HepG2 (cell line): ENCODE measurements at regions not wholly inside any gene's neighbourhood (a gene's known extent, or its start where the extent isn't known, plus 50 kb on each side); places are given as distances from the start of the nearest gene placed in this dataset.

Source experiments
- ATAC-seq: fragments of 200-7000 bp; cut with Tn5 transposase; 3 replicates; pipeline ENCODE4 v1.9.1; 2020; ENCODE audit warnings: mild to moderate bottlenecking, moderate library complexity
- BruUV-seq: library from RNA; stranded (reverse); fragments of 400-500 nt; replicated peaks from 2 replicates; lab custom pipeline; 2021; lab: Mats Ljungman, UMichigan
- CTCF ChIA-PET: fragments of 300-600 bp; formaldehyde crosslinking; extraction: SDS; loops from one replicate; lab custom pipeline; 2021; ENCODE audit warnings: low total read pairs, inconsistent platforms, low intra/inter-chr PET ratio; lab: Yijun Ruan, JAX
- POLR2A ChIA-PET: fragments of 350-600 bp; sonication (Branson Sonifier 250); formaldehyde crosslinking; loops from one replicate; lab custom pipeline; 2020; ENCODE audit warnings: antibody characterized with exemption, inconsistent platforms; lab: Yijun Ruan, JAX
- DNase-seq: peaks from one replicate; pipeline ENCODE4 v3.0.0-alpha.2; 2015; ENCODE audit warnings: low spot score
- FAIRE-seq: peaks from 3 replicates; lab custom pipeline; 2011; peaks lifted over from hg19 to GRCh38; lab: Jason Lieb, UNC
- H2AFZ ChIP-seq: one replicate; pipeline ENCODE4 v1.6.1; 2011; ENCODE audit warnings: low read length, inconsistent platforms
- H3K27ac ChIP-seq: fragments of 300-600 bp; 3 replicates; pipeline ENCODE4 v1.8.0; 2011; ENCODE audit warnings: mixed run types, mild to moderate bottlenecking, mixed read lengths, low read length, inconsistent platforms; ENCODE audit not compliant: insufficient read depth; ENCODE audit errors: extremely low read length
- H3K27me3 ChIP-seq, 2 experiments: fragments of 200-600 bp in 1 of 2; 2 replicates in 1 of 2; 3 replicates in 1 of 2; pipeline versions ENCODE4 v1.6.0 to v1.8.0; 2011; ENCODE audit warnings: low read length in 2 of 2, mild to moderate bottlenecking in 2 of 2, moderate library complexity in 2 of 2, inconsistent platforms in 1 of 2; ENCODE audit not compliant: insufficient read depth in 2 of 2, control insufficient read depth in 1 of 2
- H3K36me3 ChIP-seq, 2 experiments: fragments of 200-600 bp in 1 of 2; replicated peaks in 1 of 2; 2 replicates in 1 of 2; 3 replicates in 1 of 2; pipeline versions ENCODE4 v1.5.1 to v1.8.0; 2011; ENCODE audit warnings: low read length in 2 of 2, inconsistent platforms in 1 of 2; ENCODE audit not compliant: insufficient read depth in 2 of 2, control insufficient read depth in 1 of 2
- H3K4me1 ChIP-seq: 2 replicates; pipeline ENCODE4 v1.5.1; 2012; ENCODE audit warnings: low read length, inconsistent platforms; ENCODE audit not compliant: insufficient read depth
- H3K4me2 ChIP-seq: 2 replicates; pipeline ENCODE4 v1.6.0; 2011; ENCODE audit warnings: low read depth, low read length, inconsistent platforms
- H3K4me3 ChIP-seq, 3 experiments: fragments of 200-600 bp in 1 of 3; sonication (generic), shearing (Covaris generic) in 1 of 3; replicated peaks in 1 of 3; 2 replicates each; pipeline ENCODE4 v1.5.1; 2011 to 2016; ENCODE audit warnings: low read length in 3 of 3, inconsistent platforms in 2 of 3, low read depth in 2 of 3, mild to moderate bottlenecking in 2 of 3, control low read depth in 1 of 3, mixed read lengths in 1 of 3; ENCODE audit not compliant: insufficient read depth in 1 of 3
- H3K79me2 ChIP-seq: one replicate; pipeline ENCODE4 v1.6.1; 2011; ENCODE audit warnings: low read length, inconsistent platforms; ENCODE audit not compliant: insufficient read depth
- H3K9ac ChIP-seq: 2 replicates; pipeline ENCODE4 v1.6.0; 2011; ENCODE audit warnings: mild to moderate bottlenecking, low read depth, low read length, inconsistent platforms; ENCODE audit not compliant: insufficient read depth
- H3K9me3 ChIP-seq: 2 replicates; pipeline ENCODE4 v1.5.1; 2012; ENCODE audit warnings: mild to moderate bottlenecking, low read length
- H4K20me1 ChIP-seq: 2 replicates; pipeline ENCODE4 v1.6.0; 2011; ENCODE audit warnings: inconsistent platforms, mild to moderate bottlenecking, low read length, moderate library complexity; ENCODE audit not compliant: insufficient read depth
- ADNP ChIP-seq: sonication (generic); formaldehyde crosslinking; IDR thresholded peaks from 2 replicates; pipeline ENCODE4 v1.4.0; 2020; ENCODE audit warnings: missing genetic modification reagents
- ATF7-NPFF ChIP-seq: sonication (generic); formaldehyde crosslinking; IDR thresholded peaks from 2 replicates; pipeline ENCODE4 v1.8.1; 2023; ENCODE audit warnings: mild to moderate bottlenecking, low read depth, missing genetic modification reagents, moderate library complexity
- BCL3 ChIP-seq: sonication (generic); formaldehyde crosslinking; IDR thresholded peaks from 2 replicates; pipeline ENCODE4 v1.5.1; 2020; ENCODE audit warnings: mild to moderate bottlenecking, missing genetic modification reagents, moderate library complexity
- EEA1 ChIP-seq: sonication (generic); formaldehyde crosslinking; IDR thresholded peaks from 2 replicates; pipeline ENCODE4 v1.5.1; 2020; ENCODE audit warnings: mild to moderate bottlenecking, missing genetic modification reagents, borderline replicate concordance
- HNRNPK ChIP-seq: fragments of 200-400 bp; formaldehyde crosslinking; IDR thresholded peaks from 2 replicates; pipeline ENCODE4 v1.6.1; 2018; ENCODE audit warnings: low read length, low read depth, moderate library complexity, mild to moderate bottlenecking; ENCODE audit not compliant: poor library complexity, severe bottlenecking
- HNRNPL ChIP-seq: fragments of 200-400 bp; formaldehyde crosslinking; IDR thresholded peaks from 2 replicates; pipeline ENCODE4 v1.6.1; 2017; ENCODE audit warnings: mild to moderate bottlenecking, low read depth, low read length
- KLF9 ChIP-seq: IDR thresholded peaks from 2 replicates; pipeline ENCODE4 v1.6.1; 2016; ENCODE audit warnings: low read depth
- NFE2 ChIP-seq: sonication (generic); formaldehyde crosslinking; IDR thresholded peaks from 2 replicates; pipeline ENCODE4 v1.4.0; 2020; ENCODE audit warnings: missing genetic modification reagents
- NKX3-1 ChIP-seq: sonication (generic); formaldehyde crosslinking; IDR thresholded peaks from 2 replicates; pipeline ENCODE4 v1.5.0; 2020; ENCODE audit warnings: missing genetic modification reagents
- POGZ ChIP-seq: sonication (generic); formaldehyde crosslinking; IDR thresholded peaks from 2 replicates; pipeline ENCODE4 v1.4.0; 2020; ENCODE audit warnings: mild to moderate bottlenecking, missing genetic modification reagents
- SAFB2 ChIP-seq: sonication (generic); formaldehyde crosslinking; IDR thresholded peaks from 2 replicates; pipeline ENCODE4 v1.5.1; 2020; ENCODE audit warnings: missing genetic modification reagents, low read depth, mild to moderate bottlenecking, borderline replicate concordance
- TRIM24 ChIP-seq: sonication (generic); formaldehyde crosslinking; IDR thresholded peaks from 2 replicates; pipeline ENCODE4 v1.8.0; 2022; ENCODE audit warnings: mild to moderate bottlenecking, missing genetic modification reagents
- ZBTB21 ChIP-seq: sonication (generic); formaldehyde crosslinking; IDR thresholded peaks from 2 replicates; pipeline ENCODE4 v1.4.0; 2020; ENCODE audit warnings: missing genetic modification reagents
- ZFP41 ChIP-seq: sonication (generic); formaldehyde crosslinking; IDR thresholded peaks from 2 replicates; pipeline ENCODE4 v1.4.0; 2020; ENCODE audit warnings: mild to moderate bottlenecking, missing genetic modification reagents, borderline replicate concordance
- ZKSCAN8 ChIP-seq: IDR thresholded peaks from 2 replicates; pipeline ENCODE4 v1.6.1; 2016; ENCODE audit warnings: borderline replicate concordance, missing genetic modification reagents, missing compliant biosample characterization
- ZNF121 ChIP-seq: sonication (generic); formaldehyde crosslinking; IDR thresholded peaks from 2 replicates; pipeline ENCODE4 v1.5.0; 2020; ENCODE audit warnings: mild to moderate bottlenecking, missing genetic modification reagents
- ZNF367 ChIP-seq: sonication (generic); formaldehyde crosslinking; IDR thresholded peaks from 2 replicates; pipeline ENCODE4 v1.4.0; 2020; ENCODE audit warnings: missing genetic modification reagents, borderline replicate concordance
- ZNF501 ChIP-seq: sonication (generic); formaldehyde crosslinking; IDR thresholded peaks from 2 replicates; pipeline ENCODE4 v1.5.1; 2020; ENCODE audit warnings: mild to moderate bottlenecking, moderate library complexity, missing genetic modification reagents
- ZNF569 ChIP-seq: sonication (generic); formaldehyde crosslinking; IDR thresholded peaks from 2 replicates; pipeline ENCODE4 v1.5.0; 2020; ENCODE audit warnings: mild to moderate bottlenecking, missing genetic modification reagents, moderate library complexity, borderline replicate concordance
- ZNF747 ChIP-seq: sonication (generic); formaldehyde crosslinking; IDR thresholded peaks from 2 replicates; pipeline ENCODE4 v1.8.1; 2023; ENCODE audit warnings: missing genetic modification reagents, mild to moderate bottlenecking, borderline replicate concordance
- ZNF749 ChIP-seq: sonication (generic); formaldehyde crosslinking; IDR thresholded peaks from 2 replicates; pipeline ENCODE4 v1.8.0; 2022; ENCODE audit warnings: mild to moderate bottlenecking, missing genetic modification reagents, moderate library complexity, borderline replicate concordance
- ZNF776 ChIP-seq: sonication (generic); formaldehyde crosslinking; IDR thresholded peaks from 2 replicates; pipeline ENCODE4 v1.4.0; 2020; ENCODE audit warnings: mild to moderate bottlenecking, missing genetic modification reagents
- in situ Hi-C: cut with HindIII; loops from 2 replicates; pipeline ENCODE4 v1.10.0; 2017; ENCODE audit warnings: low pct_unique_long_range_greater_than_20kb; ENCODE audit not compliant: extremely low pct_ligation_motif_present
- intact Hi-C: fragments of 100-400 bp; cut with micrococcal nuclease; formaldehyde crosslinking; loops from one replicate; pipeline ENCODE4 v1.10.0; 2022; ENCODE audit not compliant: unreplicated experiment
- TF ChIP-seq, protein P1 (sequence below): IDR thresholded peaks from 2 replicates; pipeline ENCODE4 v1.6.1; 2016; ENCODE audit warnings: missing biosample characterization, missing genetic modification reagents, low read depth
- TF ChIP-seq, protein P2 (sequence below): sonication (generic); formaldehyde crosslinking; IDR thresholded peaks from 2 replicates; pipeline ENCODE4 v1.4.0; 2020; ENCODE audit warnings: missing genetic modification reagents, low read depth, mild to moderate bottlenecking, borderline replicate concordance

- TF ChIP-seq ZNF121 (CRISPR knock-in tag) (no peak), ZNF749 (CRISPR knock-in tag) (no peak), ADNP (CRISPR knock-in tag) (no peak), EEA1 (CRISPR knock-in tag) (no peak)
Observed at GRCh38 chr14:48973151-48973550, 613.0 kb downstream of the RPS29 start (continued).

- Histone ChIP-seq H2AFZ (no peak overlapping the region), H3K9me3 (peaks cover 27% of the 10 kb centered on the region), H3K27ac (no peak overlapping the region), H3K4me3 (no peak overlapping the region), H4K20me1 (no peaks in the 10 kb centered on the region), H3K9ac (no peak overlapping the region), H3K36me3 (no peaks in the 10 kb centered on the region), H3K4me2 (no peak overlapping the region), H3K79me2 (no peaks in the 10 kb centered on the region), H3K4me1 (no peaks in the 10 kb centered on the region), H3K27me3 (no peaks in the 10 kb centered on the region)
- DNase-seq: no peak
- in situ Hi-C loops (no loop called here), intact Hi-C loops (no loop called here)
- POLR2A ChIA-PET: no interaction called here
- no peak for TF ChIP-seq ZNF776 (CRISPR knock-in tag)
- TF ChIP-seq SAFB2: no peak
- no peak for TF ChIP-seq ZNF367 (CRISPR knock-in tag)
- TF ChIP-seq POGZ (CRISPR knock-in tag): no peak
- no peak for TF ChIP-seq ZFP41 (CRISPR knock-in tag)
- TF ChIP-seq, protein P1, sequence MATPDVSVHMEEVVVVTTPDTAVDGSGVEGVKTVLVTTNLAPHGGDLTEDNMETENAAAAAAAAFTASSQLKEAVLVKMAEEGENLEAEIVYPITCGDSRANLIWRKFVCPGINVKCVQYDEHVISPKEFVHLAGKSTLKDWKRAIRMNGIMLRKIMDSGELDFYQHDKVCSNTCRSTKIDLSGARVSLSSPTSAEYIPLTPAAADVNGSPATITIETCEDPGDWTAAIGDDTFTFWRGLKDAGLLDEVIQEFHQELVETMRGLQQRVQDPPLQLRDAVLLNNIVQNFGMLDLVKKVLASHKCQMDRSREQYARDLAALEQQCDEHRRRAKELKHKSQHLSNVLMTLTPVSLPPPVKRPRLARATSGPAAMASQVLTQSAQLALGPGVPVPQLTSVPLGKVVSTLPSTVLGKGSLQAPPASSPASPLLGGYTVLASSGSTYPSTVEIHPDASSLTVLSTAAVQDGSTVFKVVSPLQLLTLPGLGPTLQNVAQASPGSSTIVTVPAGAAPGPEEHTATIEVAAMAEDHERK: no peak
- no peak for TF ChIP-seq BCL3 (CRISPR knock-in tag)
- no peak for TF ChIP-seq ZNF569
- no peak for TF ChIP-seq TRIM24
- TF ChIP-seq ZNF501 (CRISPR knock-in tag): no peak
- no peak for TF ChIP-seq ZKSCAN8 (CRISPR knock-in tag)
- TF ChIP-seq ZNF747 (CRISPR knock-in tag): no peak
- TF ChIP-seq HNRNPK: no peak
- no peak for TF ChIP-seq ZBTB21 (CRISPR knock-in tag)
- no peak for TF ChIP-seq KLF9 (CRISPR knock-in tag)
- TF ChIP-seq ATF7-NPFF: no peak
- TF ChIP-seq, protein P2, sequence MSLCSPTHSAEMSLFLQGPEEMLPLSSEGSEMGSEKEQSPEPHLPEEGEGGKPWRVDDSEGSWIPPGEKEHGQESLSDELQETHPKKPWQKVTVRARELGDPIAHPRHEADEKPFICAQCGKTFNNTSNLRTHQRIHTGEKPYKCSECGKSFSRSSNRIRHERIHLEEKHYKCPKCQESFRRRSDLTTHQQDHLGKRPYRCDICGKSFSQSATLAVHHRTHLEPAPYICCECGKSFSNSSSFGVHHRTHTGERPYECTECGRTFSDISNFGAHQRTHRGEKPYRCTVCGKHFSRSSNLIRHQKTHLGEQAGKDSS (CRISPR knock-in tag): no peak
- no peak for TF ChIP-seq NFE2 (CRISPR knock-in tag)
- TF ChIP-seq NKX3-1 (CRISPR knock-in tag): no peak
- TF ChIP-seq HNRNPL: no peak
- CTCF ChIA-PET: no interaction called here
- BruUV-seq: no TSS peak
- ATAC-seq: no peak
- no peak for FAIRE-seq
Observed at GRCh38 chr14:48970943-48971342, 615.2 kb downstream of the RPS29 start.
